ENCODE measurements at regions not wholly inside any gene's neighbourhood (a gene's known extent, or its start where the extent isn't known, plus 50 kb on each side); places are given as distances from the start of the nearest gene placed in this dataset.

DNA sequence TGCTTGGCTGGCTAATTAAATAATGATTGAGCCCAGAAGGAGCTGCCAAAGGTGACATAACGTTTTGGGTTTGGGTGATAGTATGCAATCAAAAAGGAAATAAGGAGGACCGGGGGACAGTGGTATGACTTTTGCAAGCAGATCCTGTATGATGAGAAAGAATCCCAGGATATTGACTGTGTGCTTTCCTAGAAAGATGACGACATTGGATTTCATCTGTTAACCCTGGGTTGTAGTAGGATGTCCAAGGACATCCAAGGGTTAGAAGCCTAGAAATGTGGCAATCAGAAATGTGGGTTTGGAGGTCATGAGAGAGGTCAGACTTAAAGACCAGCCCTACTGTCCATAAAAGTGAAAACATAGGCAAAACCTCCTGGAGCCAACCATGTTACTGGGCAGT lies 50.3 kb upstream of the HMHB1 start:
- H3K27ac ChIP-seq = no peak overlapping the region
- WGBS, 2 donors = 54 to 64% methylated on average over 3 of the region's 3 CpGs

GRCh38 chr5:143760755-143761154 lies 51.2 kb upstream of the HMHB1 start:
- Histone ChIP-seq H3K4me3 (no peak overlapping the region), H3K4me1 (no peaks in the 10 kb centered on the region), H3K27ac (no peak overlapping the region), H3K27me3 (no peaks in the 10 kb centered on the region), H3K36me3 (replicated peaks in 1 of 2; ENCODE audit: insufficient read depth in 1 of 2, low read depth in 2 of 2) (no peaks in the 10 kb centered on the region), H3K9me3 (no peaks in the 10 kb centered on the region)
- no peak for DNase-seq
- ATAC-seq = no peak
- TF ChIP-seq POLR2A (IDR thresholded peaks at IDR 0.05) (no peak), CTCF (IDR thresholded peaks at IDR 0.05) (no peak)
- intact Hi-C loops (cut with DNase I) = no loop called here
- 88 to 97% methylated on average over 1 of the region's 1 CpG for WGBS, 2 donors

More for the DNA sequence above, 50.3 kb upstream of the HMHB1 start:
- ATAC-seq (no peak), DNase-seq (no peak)
- Histone ChIP-seq H3K4me3 (no peak overlapping the region), H3K4me1 (no peaks in the 10 kb centered on the region), H3K27me3 (peaks cover 0 to under 1% of the 10 kb centered on the region in 2 donors), H3K36me3 (replicated peaks in 1 of 2; ENCODE audit: insufficient read depth in 1 of 2, low read depth in 2 of 2) (no peaks in the 10 kb centered on the region), H3K9me3 (no peaks in the 10 kb centered on the region)
- intact Hi-C loops (cut with DNase I) = no loop called here
- TF ChIP-seq POLR2A (IDR thresholded peaks at IDR 0.05) (no peak), CTCF (IDR thresholded peaks at IDR 0.05) (no peak)

- no peak for DNase-seq
- intact Hi-C loops (cut with DNase I) = no loop called here
- H3K4me1 ChIP-seq = no peaks in the 10 kb centered on the region
Measured at GRCh38 chr5:143760131-143760505, 51.8 kb upstream of the HMHB1 start.

DNA sequence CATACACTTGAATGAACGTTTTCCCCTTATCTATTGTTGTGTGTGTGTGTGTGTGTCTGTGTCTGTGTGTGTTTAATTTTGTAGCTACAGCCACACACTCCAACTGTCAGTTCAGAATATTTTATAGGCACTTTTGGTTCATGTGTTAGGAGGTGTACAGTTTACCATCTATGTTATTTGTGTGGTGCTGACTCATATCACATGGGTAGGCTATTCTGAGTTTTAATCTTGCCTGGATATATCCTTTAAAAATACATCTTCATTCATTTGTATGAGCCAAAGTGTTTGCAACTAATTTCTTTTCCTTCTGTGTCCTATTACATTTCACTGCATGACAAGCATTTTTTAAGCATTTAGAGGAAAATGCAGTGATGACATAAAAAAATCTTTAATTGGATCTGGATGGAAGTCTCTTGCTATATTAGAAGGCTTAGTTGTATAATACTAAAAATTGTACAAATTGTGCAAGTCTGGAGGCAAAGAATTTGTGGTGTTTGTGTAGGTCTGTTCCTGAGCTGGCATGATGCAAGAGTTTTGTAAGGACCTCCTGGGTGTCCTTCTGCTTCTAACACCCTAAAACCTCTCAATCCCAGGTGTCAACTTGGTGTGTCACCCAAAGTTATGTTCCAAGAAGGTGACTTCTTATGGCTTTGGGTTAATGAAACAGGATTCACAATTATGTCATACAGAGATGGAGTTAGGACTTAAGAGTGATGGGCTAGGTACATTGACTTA lies 52.4 kb upstream of the HMHB1 start:
- TF ChIP-seq POLR2A (IDR thresholded peaks at IDR 0.05) = no peak
- no peak for TF ChIP-seq CTCF (IDR thresholded peaks at IDR 0.05)
- 12 to 41% methylated on average over 1 of the region's 1 CpG for WGBS, 2 donors
- intact Hi-C loops (cut with DNase I) = no loop called here
- Histone ChIP-seq H3K36me3 (replicated peaks in 1 of 2; ENCODE audit: insufficient read depth in 1 of 2, low read depth in 2 of 2) (no peaks in the 10 kb centered on the region), H3K4me1 (no peaks in the 10 kb centered on the region), H3K9me3 (no peaks in the 10 kb centered on the region), H3K27me3 (no peaks in the 10 kb centered on the region), H3K27ac (no peak overlapping the region), H3K4me3 (no peak overlapping the region)
- DNase-seq (no peak), ATAC-seq (no peak)

More at GRCh38 chr5:143760131-143760505, 51.8 kb upstream of the HMHB1 start:
- ATAC-seq = no peak
- Histone ChIP-seq H3K9me3 (no peaks in the 10 kb centered on the region), H3K36me3 (replicated peaks in 1 of 2; ENCODE audit: insufficient read depth in 1 of 2, low read depth in 2 of 2) (no peaks in the 10 kb centered on the region), H3K27me3 (no peaks in the 10 kb centered on the region), H3K27ac (no peak overlapping the region), H3K4me3 (no peak overlapping the region)
- TF ChIP-seq CTCF (IDR thresholded peaks at IDR 0.05) (no peak), POLR2A (IDR thresholded peaks at IDR 0.05) (no peak)
- WGBS, 2 donors = 42 to 79% methylated on average over 1 of the region's 1 CpG

DNA sequence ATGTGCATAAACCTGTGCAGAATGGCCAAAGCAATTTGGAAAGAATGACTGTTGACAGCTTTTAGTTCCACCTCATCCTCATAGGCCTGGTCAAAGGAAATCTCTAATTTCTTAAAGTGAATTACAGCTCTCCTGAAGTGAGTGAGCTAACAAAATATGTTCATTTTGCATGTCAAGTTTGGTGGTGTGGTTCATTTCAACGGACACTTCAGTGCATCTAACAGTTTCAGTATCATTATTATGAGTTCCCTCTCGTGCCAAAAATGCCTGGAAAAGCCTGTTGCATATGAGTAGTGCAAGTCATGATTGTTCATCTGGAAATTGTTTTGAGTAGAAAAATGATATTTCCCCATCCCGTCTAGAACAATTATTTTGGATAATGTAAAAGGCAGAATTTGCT lies 53.2 kb upstream of the HMHB1 start:
- Histone ChIP-seq H3K9me3 (no peaks in the 10 kb centered on the region), H3K36me3 (replicated peaks in 1 of 2; ENCODE audit: insufficient read depth in 1 of 2, low read depth in 2 of 2) (no peaks in the 10 kb centered on the region), H3K4me1 (no peaks in the 10 kb centered on the region), H3K4me3 (no peak overlapping the region), H3K27ac (no peak overlapping the region), H3K27me3 (no peaks in the 10 kb centered on the region)
- TF ChIP-seq CTCF (IDR thresholded peaks at IDR 0.05) = no peak
- TF ChIP-seq POLR2A (IDR thresholded peaks at IDR 0.05) = no peak
- intact Hi-C loops (cut with DNase I) = no loop called here
- no peak for DNase-seq
- WGBS, 2 donors = 67 to 72% methylated on average over 3 of the region's 3 CpGs
- ATAC-seq = no peak

All from body of pancreas (tissue), 4 donors.